ENCODE measurements at regions not wholly inside any gene's neighbourhood (a gene's known extent, or its start where the extent isn't known, plus 50 kb on each side); places are given as distances from the start of the nearest gene placed in this dataset.
"Not testable (repeated sequence)": the region's sequence is repeated elsewhere in the genome, so short reads cannot be mapped to it uniquely, and the experiment has no call there.

DNA sequence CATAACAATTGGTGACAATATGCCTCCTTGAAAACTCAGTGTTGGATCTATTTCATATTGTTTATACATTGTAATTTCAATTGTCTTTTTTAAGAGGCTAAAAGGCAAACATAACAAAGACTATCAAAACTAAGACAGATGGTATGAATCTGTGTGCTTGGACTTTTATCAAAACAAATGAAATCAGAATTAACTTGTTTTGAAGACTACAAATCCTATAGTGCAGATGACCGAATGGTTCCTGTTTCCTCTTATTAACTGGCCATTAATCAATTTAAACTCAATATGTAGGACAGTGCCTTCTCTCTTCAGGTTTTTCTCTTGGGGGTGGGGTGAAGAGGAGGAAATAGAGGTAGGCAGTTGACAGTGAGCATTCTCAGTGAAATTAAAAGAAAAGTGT is 366.9 kb upstream of the GRAMD2B start:
- Histone ChIP-seq H3K36me3 (ENCODE audit: control insufficient read depth in 2 of 2, insufficient read depth in 2 of 2, low read length in 1 of 2) (no peaks in the 10 kb centered on the region), H3K4me3 (ENCODE audit: low read depth in 1 of 2, low read length in 2 of 2) (no peak overlapping the region), H3K9me3 (ENCODE audit: control insufficient read depth in 2 of 2, insufficient read depth in 1 of 2, low read depth in 1 of 2, low read length in 1 of 2) (no peaks in the 10 kb centered on the region), H3K27ac (ENCODE audit: low read depth in 2 of 2, low read length in 1 of 2) (no peak overlapping the region), H3K27me3 (ENCODE audit: control insufficient read depth in 1 of 2, insufficient read depth in 2 of 2, low read length in 2 of 2) (no peaks in the 10 kb centered on the region), H3K4me1 (ENCODE audit: control insufficient read depth in 2 of 2, insufficient read depth in 2 of 2, low read length in 1 of 2) (no peaks in the 10 kb centered on the region)
- WGBS, 2 donors = 67 to 76% methylated on average over 1 of the region's 1 CpG

DNA sequence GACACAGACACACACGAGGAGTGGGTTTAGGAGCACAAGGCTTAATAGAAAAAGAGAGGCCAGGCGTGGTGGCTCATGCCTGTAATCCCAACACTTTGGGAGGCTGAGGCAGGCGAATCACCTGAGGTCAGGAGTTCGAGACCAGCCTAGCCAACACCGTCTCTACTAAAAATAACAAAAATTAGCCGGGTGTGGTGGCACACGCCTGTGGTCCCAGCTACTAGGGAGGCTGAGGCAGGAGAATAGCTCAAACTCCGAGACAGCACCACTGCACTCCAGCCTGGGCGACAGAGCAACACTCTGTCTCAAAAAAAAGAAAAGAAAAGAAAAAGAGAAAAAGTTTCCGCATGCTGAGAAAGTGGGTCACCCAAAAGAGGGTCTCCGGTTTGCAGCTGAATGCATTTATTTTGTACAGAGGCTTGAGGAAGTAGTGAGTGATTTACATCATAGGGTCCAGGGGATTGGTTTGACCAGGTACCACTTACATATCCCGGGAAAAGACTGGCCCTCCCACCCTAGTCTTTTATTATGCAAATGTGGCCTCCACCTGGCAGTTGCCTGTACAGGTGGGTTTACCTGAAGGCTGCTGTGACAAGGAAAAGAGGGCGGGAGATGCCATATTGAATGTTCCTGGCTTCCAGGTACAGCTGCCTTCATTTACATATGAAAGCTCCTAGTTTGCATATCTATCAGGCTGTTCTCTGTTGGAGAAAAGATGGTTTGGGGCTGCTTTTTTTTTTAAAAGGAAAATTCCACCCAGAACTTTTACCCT is 366.2 kb upstream of the GRAMD2B start:
- no peaks in the 10 kb centered on the region for H3K27me3 ChIP-seq (ENCODE audit: control insufficient read depth in 1 of 2, insufficient read depth in 2 of 2, low read length in 2 of 2)
- H3K36me3 ChIP-seq (ENCODE audit: control insufficient read depth in 2 of 2, insufficient read depth in 2 of 2, low read length in 1 of 2) = no peaks in the 10 kb centered on the region
- no peak overlapping the region for H3K27ac ChIP-seq (ENCODE audit: low read depth in 2 of 2, low read length in 1 of 2)
- H3K4me3 ChIP-seq (ENCODE audit: low read depth in 1 of 2, low read length in 2 of 2) = no peak overlapping the region
- no peaks in the 10 kb centered on the region for H3K9me3 ChIP-seq (ENCODE audit: control insufficient read depth in 2 of 2, insufficient read depth in 1 of 2, low read depth in 1 of 2, low read length in 1 of 2)
- H3K4me1 ChIP-seq (ENCODE audit: control insufficient read depth in 2 of 2, insufficient read depth in 2 of 2, low read length in 1 of 2) = no peaks in the 10 kb centered on the region
- WGBS, 2 donors = 77 to 78% methylated on average over 13 of the region's 13 CpGs

DNA sequence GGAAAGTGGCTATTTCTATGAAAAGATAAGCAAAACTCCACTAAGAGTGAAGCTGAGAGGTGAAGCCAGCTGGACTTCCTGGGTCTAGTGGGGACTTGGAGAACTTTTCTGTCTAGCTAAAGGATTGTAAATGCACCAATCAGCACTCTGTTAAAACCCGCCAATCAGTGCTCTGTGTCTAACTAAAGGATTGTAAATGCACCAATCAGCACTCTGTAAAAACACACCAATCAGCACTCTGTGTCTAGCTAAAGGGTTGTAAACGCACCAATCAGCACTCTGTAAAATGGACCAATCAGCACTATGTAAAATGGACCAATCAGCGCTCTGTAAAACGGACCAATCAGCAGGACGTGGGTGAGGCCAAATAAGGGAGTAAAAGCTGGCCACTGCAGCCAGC is 364.8 kb upstream of the GRAMD2B start:
- not testable (repeated sequence) for H3K36me3 ChIP-seq (ENCODE audit: control insufficient read depth in 2 of 2, insufficient read depth in 2 of 2, low read length in 1 of 2); H3K27me3 ChIP-seq (ENCODE audit: control insufficient read depth in 1 of 2, insufficient read depth in 2 of 2, low read length in 2 of 2); H3K27ac ChIP-seq (ENCODE audit: low read depth in 2 of 2, low read length in 1 of 2); H3K9me3 ChIP-seq (ENCODE audit: control insufficient read depth in 2 of 2, insufficient read depth in 1 of 2, low read depth in 1 of 2, low read length in 1 of 2); H3K4me1 ChIP-seq (ENCODE audit: control insufficient read depth in 2 of 2, insufficient read depth in 2 of 2, low read length in 1 of 2); H3K4me3 ChIP-seq (ENCODE audit: low read depth in 1 of 2, low read length in 2 of 2)
- WGBS, 2 donors = 93 to 95% methylated on average over 5 of the region's 5 CpGs

DNA sequence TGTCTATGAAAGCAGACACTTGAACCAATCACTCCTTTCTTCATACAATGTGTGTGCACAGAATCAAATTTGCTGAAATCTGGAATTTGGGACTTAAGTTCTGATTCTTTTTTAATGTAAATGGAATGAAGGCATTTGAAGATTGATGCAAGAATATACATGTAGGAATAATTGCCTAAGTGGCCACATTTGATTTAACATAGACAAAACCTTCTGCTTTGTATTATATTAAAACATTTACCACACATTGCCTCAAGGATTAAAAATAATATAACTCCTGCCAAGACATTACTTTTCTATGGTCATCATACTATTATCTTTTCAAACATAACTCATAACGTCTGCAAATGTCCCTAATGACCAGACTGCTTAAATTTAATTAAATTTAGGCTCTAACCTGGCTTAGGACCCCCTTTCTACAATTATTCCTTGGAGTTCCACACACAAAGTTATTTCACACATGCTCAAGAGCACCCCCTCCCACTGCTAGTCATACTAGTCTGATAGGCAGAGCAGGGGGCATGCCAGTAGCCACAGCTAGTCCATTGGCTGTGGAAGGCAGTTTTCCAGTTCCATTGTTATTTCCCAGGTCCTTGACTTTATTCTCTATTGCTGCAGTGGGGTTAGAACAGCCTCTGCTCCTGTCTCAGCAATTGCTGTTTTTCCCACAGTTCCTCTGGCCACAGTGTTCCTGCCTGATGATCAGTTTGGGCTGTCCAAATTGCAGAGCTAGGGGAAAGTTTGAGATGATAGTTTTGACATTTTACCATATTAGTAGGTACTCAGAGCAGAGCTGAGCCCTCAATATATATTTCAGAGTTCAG is 360.6 kb upstream of the GRAMD2B start:
- H3K27ac ChIP-seq (ENCODE audit: low read depth in 2 of 2, low read length in 1 of 2) = no peak overlapping the region
- WGBS, 2 donors = 0 to 24% methylated on average over 1 of the region's 1 CpG
- no peaks in the 10 kb centered on the region for H3K36me3 ChIP-seq (ENCODE audit: control insufficient read depth in 2 of 2, insufficient read depth in 2 of 2, low read length in 1 of 2)
- H3K27me3 ChIP-seq (ENCODE audit: control insufficient read depth in 1 of 2, insufficient read depth in 2 of 2, low read length in 2 of 2) = no peaks in the 10 kb centered on the region
- H3K4me1 ChIP-seq (ENCODE audit: control insufficient read depth in 2 of 2, insufficient read depth in 2 of 2, low read length in 1 of 2) = no peaks in the 10 kb centered on the region
- no peak overlapping the region for H3K4me3 ChIP-seq (ENCODE audit: low read depth in 1 of 2, low read length in 2 of 2)
- H3K9me3 ChIP-seq (ENCODE audit: control insufficient read depth in 2 of 2, insufficient read depth in 1 of 2, low read depth in 1 of 2, low read length in 1 of 2) = peaks cover 0 to 3% of the 10 kb centered on the region in 2 donors

DNA sequence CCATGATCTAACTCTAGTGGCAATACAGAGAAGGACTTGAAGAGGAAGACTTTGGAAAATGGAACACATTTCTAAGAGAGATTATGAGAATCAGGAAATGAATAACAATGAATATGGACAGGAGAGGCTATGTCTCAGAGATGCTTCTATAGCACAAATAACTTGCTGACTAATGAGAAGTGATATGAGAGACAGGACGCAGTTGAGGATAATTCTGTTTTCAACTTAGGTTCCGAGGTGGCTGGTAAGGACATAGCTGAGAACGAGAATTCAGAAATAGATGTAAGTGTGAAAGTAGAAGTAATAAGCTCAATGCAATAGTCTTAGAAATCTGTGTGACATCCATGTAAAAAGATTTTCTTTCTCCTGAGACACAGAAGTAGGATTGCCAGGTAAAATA is 358.1 kb upstream of the GRAMD2B start:
- H3K27me3 ChIP-seq (ENCODE audit: control insufficient read depth in 1 of 2, insufficient read depth in 2 of 2, low read length in 2 of 2) = no peaks in the 10 kb centered on the region
- H3K4me3 ChIP-seq (ENCODE audit: low read depth in 1 of 2, low read length in 2 of 2) = no peak overlapping the region
- H3K4me1 ChIP-seq (ENCODE audit: control insufficient read depth in 2 of 2, insufficient read depth in 2 of 2, low read length in 1 of 2) = no peaks in the 10 kb centered on the region
- no peak overlapping the region for H3K27ac ChIP-seq (ENCODE audit: low read depth in 2 of 2, low read length in 1 of 2)
- peaks cover 0 to 3% of the 10 kb centered on the region in 2 donors for H3K9me3 ChIP-seq (ENCODE audit: control insufficient read depth in 2 of 2, insufficient read depth in 1 of 2, low read depth in 1 of 2, low read length in 1 of 2)
- H3K36me3 ChIP-seq (ENCODE audit: control insufficient read depth in 2 of 2, insufficient read depth in 2 of 2, low read length in 1 of 2) = no peaks in the 10 kb centered on the region
- WGBS, 2 donors = 90 to 97% methylated on average over 3 of the region's 3 CpGs

DNA sequence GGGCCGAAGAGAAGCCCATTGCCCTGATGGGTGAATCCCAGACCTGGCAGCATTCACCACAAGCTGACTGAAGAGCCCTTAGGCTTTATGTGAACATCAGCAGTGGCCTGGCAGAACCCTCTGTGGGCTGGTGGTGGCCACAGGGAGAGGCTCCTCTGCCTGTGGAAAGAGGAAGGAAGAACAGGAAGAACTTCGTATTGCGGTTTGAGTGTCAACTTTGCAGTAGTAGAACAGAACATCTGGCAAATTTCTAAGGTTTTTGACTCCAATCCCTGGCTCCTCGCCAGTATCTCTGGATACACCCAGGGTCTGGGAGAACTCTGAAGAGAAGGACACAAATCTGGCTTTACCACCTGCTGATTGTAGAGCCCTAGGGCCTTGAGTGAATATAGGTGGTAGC is 356.4 kb upstream of the GRAMD2B start:
- WGBS, 2 donors = 84% methylated on average over 4 of the region's 4 CpGs

DNA sequence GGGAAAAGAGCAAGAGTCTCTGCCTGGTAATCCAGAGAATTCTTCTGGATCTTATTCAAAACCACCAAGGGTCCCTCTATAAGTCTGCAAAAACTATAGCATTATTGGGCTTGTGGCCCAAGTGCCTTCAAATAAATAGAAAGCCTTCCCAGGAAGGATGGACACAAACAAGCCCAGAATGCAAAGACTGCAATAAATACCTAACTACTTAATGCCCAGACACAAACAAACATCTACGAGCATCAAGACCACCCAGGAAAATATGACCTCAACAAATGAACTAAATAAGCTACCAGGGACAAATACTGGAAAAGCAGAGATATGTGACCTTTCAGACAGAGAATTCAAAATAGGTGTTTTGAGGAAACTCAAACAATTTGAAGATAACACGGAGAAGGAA is 355.8 kb upstream of the GRAMD2B start:
- 92 to 93% methylated on average over 2 of the region's 2 CpGs for WGBS, 2 donors
- no peaks in the 10 kb centered on the region for H3K4me1 ChIP-seq (ENCODE audit: control insufficient read depth in 2 of 2, insufficient read depth in 2 of 2, low read length in 1 of 2)
- no peaks in the 10 kb centered on the region for H3K36me3 ChIP-seq (ENCODE audit: control insufficient read depth in 2 of 2, insufficient read depth in 2 of 2, low read length in 1 of 2)
- peaks cover 0 to 3% of the 10 kb centered on the region in 2 donors for H3K9me3 ChIP-seq (ENCODE audit: control insufficient read depth in 2 of 2, insufficient read depth in 1 of 2, low read depth in 1 of 2, low read length in 1 of 2)
- no peaks in the 10 kb centered on the region for H3K27me3 ChIP-seq (ENCODE audit: control insufficient read depth in 1 of 2, insufficient read depth in 2 of 2, low read length in 2 of 2)
- H3K27ac ChIP-seq (ENCODE audit: low read depth in 2 of 2, low read length in 1 of 2) = no peak overlapping the region
- no peak overlapping the region for H3K4me3 ChIP-seq (ENCODE audit: low read depth in 1 of 2, low read length in 2 of 2)

More for the DNA sequence above, 356.4 kb upstream of the GRAMD2B start:
- no peaks in the 10 kb centered on the region for H3K36me3 ChIP-seq (ENCODE audit: control insufficient read depth in 2 of 2, insufficient read depth in 2 of 2, low read length in 1 of 2)
- no peaks in the 10 kb centered on the region for H3K4me1 ChIP-seq (ENCODE audit: control insufficient read depth in 2 of 2, insufficient read depth in 2 of 2, low read length in 1 of 2)
- H3K9me3 ChIP-seq (ENCODE audit: control insufficient read depth in 2 of 2, insufficient read depth in 1 of 2, low read depth in 1 of 2, low read length in 1 of 2) = peaks cover 0 to 3% of the 10 kb centered on the region in 2 donors
- no peak overlapping the region for H3K4me3 ChIP-seq (ENCODE audit: low read depth in 1 of 2, low read length in 2 of 2)
- no peaks in the 10 kb centered on the region for H3K27me3 ChIP-seq (ENCODE audit: control insufficient read depth in 1 of 2, insufficient read depth in 2 of 2, low read length in 2 of 2)
- H3K27ac ChIP-seq (ENCODE audit: low read depth in 2 of 2, low read length in 1 of 2) = no peak overlapping the region

DNA sequence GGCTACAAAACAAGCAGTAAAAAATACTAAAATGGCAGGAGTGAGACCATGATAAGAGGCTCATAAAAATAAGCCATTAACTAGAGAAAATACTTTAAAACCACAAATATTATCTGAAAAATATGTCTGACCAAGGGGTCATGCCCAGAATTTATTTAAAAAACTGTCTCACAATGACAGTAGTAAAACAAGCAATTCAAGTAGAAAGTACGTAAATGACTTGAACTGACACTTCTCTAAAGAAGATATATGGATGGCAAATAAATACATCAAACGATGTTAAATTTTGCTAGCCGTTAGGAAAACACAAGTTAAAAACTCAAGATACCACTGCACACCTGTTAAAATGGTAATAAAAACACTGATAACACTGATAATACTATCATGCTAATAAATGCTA is 353.9 kb upstream of the GRAMD2B start:
- H3K4me3 ChIP-seq (ENCODE audit: low read depth in 1 of 2, low read length in 2 of 2) = no peak overlapping the region
- H3K9me3 ChIP-seq (ENCODE audit: control insufficient read depth in 2 of 2, insufficient read depth in 1 of 2, low read depth in 1 of 2, low read length in 1 of 2) = peaks cover 0 to 3% of the 10 kb centered on the region in 2 donors
- H3K27ac ChIP-seq (ENCODE audit: low read depth in 2 of 2, low read length in 1 of 2) = no peak overlapping the region
- no peaks in the 10 kb centered on the region for H3K36me3 ChIP-seq (ENCODE audit: control insufficient read depth in 2 of 2, insufficient read depth in 2 of 2, low read length in 1 of 2)
- no peaks in the 10 kb centered on the region for H3K27me3 ChIP-seq (ENCODE audit: control insufficient read depth in 1 of 2, insufficient read depth in 2 of 2, low read length in 2 of 2)
- no peaks in the 10 kb centered on the region for H3K4me1 ChIP-seq (ENCODE audit: control insufficient read depth in 2 of 2, insufficient read depth in 2 of 2, low read length in 1 of 2)
- WGBS, 2 donors = 58 to 72% methylated on average over 3 of the region's 3 CpGs

DNA sequence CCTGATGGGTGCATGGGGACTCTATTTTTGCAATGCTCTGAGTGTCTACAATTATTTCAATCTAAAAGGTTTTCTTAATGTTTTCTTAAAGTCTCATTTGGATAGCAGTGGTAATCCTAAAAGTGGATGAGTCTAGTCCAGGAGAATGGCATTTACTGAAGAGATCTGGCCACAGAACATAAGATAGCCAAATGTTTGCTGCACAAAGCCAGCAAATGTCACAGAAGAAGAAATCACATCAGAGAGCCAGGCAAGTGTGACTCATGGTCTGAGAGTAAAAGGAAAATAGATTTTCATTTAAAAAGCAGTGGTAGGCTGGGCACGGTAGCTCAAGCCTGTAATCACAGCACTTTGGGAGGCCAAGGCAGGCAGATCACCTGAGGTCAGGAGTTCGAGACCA is 352.7 kb upstream of the GRAMD2B start:
- H3K4me3 ChIP-seq (ENCODE audit: low read depth in 1 of 2, low read length in 2 of 2) = no peak overlapping the region
- no peaks in the 10 kb centered on the region for H3K36me3 ChIP-seq (ENCODE audit: control insufficient read depth in 2 of 2, insufficient read depth in 2 of 2, low read length in 1 of 2)
- no peaks in the 10 kb centered on the region for H3K4me1 ChIP-seq (ENCODE audit: control insufficient read depth in 2 of 2, insufficient read depth in 2 of 2, low read length in 1 of 2)
- no peak overlapping the region for H3K27ac ChIP-seq (ENCODE audit: low read depth in 2 of 2, low read length in 1 of 2)
- 85% methylated on average over 2 of the region's 2 CpGs for WGBS, 2 donors
- no peaks in the 10 kb centered on the region for H3K27me3 ChIP-seq (ENCODE audit: control insufficient read depth in 1 of 2, insufficient read depth in 2 of 2, low read length in 2 of 2)
- peaks cover 0 to 3% of the 10 kb centered on the region in 2 donors for H3K9me3 ChIP-seq (ENCODE audit: control insufficient read depth in 2 of 2, insufficient read depth in 1 of 2, low read depth in 1 of 2, low read length in 1 of 2)

Data from esophagus (tissue), 2 donors.